ENCODE measurements at regions not wholly inside any gene's neighbourhood (a gene's known extent, or its start where the extent isn't known, plus 50 kb on each side); places are given as distances from the start of the nearest gene placed in this dataset.

DNA sequence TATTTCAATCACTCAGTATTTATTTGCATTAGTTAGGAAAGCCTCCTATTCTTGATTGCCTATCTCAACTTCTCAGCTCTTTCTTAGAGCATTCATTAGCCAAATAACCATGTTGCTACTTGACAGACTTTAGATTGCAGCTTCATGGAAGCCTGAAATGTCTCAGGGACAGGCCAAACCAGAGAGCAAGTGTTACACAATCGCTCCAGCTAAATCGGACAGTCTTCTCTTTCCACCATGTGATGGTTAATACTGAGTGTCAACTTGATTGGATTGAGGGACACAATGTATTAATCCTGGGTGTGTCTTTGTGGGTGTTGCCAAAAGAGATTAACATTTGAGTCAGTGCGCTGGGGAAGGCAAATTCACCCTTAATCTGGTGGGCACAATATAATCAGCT lies 106.5 kb upstream of the DRD2 start:
- ChIA-PET CTCF (no interaction called here), POLR2A (no interaction called here), RAD21 (ENCODE audit: low non-redundant PET in 1 of 2, low total read pairs in 2 of 2, uncharacterized antibody in 2 of 2, unreplicated experiment in 2 of 2) (no interaction called here)
- no peaks in the 10 kb centered on the region for H3K36me3 ChIP-seq (ENCODE audit: control insufficient read depth in 1 of 2, insufficient read depth in 2 of 2, low read length in 2 of 2)
- no peaks in the 10 kb centered on the region for H3K79me2 ChIP-seq (ENCODE audit: insufficient read depth, low read length)
- no peak for ATAC-seq
- H3K27me3 ChIP-seq (ENCODE audit: insufficient read depth, low read length): peaks cover 4% of the 10 kb centered on the region; the same call in 1 of the 2 replicates
- no peak overlapping the region for H3K9ac ChIP-seq (ENCODE audit: low read length)
- no peaks in the 10 kb centered on the region for H3K4me1 ChIP-seq (ENCODE audit: control insufficient read depth in 1 of 2, insufficient read depth in 2 of 2, low read length in 2 of 2)
- H3K27ac ChIP-seq (ENCODE audit: low read depth, low read length): no peak overlapping the region
- BruUV-seq (replicated peaks): no TSS peak
- H2AFZ ChIP-seq (ENCODE audit: low read depth, low read length, poor library complexity, severe bottlenecking): no peak overlapping the region
- H3K9me3 ChIP-seq (ENCODE audit: control insufficient read depth in 1 of 2, insufficient read depth in 1 of 2, low read depth in 1 of 2, low read length in 2 of 2): no peaks in the 10 kb centered on the region
- no peaks in the 10 kb centered on the region for H4K20me1 ChIP-seq (ENCODE audit: insufficient read depth)
- TF ChIP-seq, protein P1, sequence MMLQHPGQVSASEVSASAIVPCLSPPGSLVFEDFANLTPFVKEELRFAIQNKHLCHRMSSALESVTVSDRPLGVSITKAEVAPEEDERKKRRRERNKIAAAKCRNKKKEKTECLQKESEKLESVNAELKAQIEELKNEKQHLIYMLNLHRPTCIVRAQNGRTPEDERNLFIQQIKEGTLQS (IDR thresholded peaks at IDR 0.05): no peak
- TF ChIP-seq CEBPB (IDR thresholded peaks at IDR 0.05; ENCODE audit: low read depth) (no peak), EGR1 (IDR thresholded peaks at IDR 0.05; ENCODE audit: low read depth) (no peak), SIN3A (IDR thresholded peaks at IDR 0.05; ENCODE audit: low read depth) (no peak), RAD21 (IDR thresholded peaks at IDR 0.05; ENCODE audit: low read depth) (no peak), SRF (IDR thresholded peaks at IDR 0.05; ENCODE audit: low read depth) (no peak), TCF7L2 (IDR thresholded peaks at IDR 0.05; ENCODE audit: borderline replicate concordance, extremely low read depth, insufficient read depth, insufficient read length) (no peak), ELF1 (IDR thresholded peaks at IDR 0.05; ENCODE audit: borderline replicate concordance, low read depth) (no peak), CBX3 (IDR thresholded peaks at IDR 0.05; ENCODE audit: low read depth) (no peak), SP1 (IDR thresholded peaks at IDR 0.05; ENCODE audit: low read depth) (no peak), FOSL1 (IDR thresholded peaks at IDR 0.05; ENCODE audit: low read depth) (no peak), EZH2 (IDR thresholded peaks at IDR 0.05) (no peak), POLR2AphosphoS5 (IDR thresholded peaks at IDR 0.05; ENCODE audit: low read depth, low read length) (no peak), JUND (IDR thresholded peaks at IDR 0.05) (no peak), ZNF274 (IDR thresholded peaks at IDR 0.05; ENCODE audit: low read depth, low read length) (no peak)
- TF ChIP-seq, protein P2, sequence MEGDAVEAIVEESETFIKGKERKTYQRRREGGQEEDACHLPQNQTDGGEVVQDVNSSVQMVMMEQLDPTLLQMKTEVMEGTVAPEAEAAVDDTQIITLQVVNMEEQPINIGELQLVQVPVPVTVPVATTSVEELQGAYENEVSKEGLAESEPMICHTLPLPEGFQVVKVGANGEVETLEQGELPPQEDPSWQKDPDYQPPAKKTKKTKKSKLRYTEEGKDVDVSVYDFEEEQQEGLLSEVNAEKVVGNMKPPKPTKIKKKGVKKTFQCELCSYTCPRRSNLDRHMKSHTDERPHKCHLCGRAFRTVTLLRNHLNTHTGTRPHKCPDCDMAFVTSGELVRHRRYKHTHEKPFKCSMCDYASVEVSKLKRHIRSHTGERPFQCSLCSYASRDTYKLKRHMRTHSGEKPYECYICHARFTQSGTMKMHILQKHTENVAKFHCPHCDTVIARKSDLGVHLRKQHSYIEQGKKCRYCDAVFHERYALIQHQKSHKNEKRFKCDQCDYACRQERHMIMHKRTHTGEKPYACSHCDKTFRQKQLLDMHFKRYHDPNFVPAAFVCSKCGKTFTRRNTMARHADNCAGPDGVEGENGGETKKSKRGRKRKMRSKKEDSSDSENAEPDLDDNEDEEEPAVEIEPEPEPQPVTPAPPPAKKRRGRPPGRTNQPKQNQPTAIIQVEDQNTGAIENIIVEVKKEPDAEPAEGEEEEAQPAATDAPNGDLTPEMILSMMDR (IDR thresholded peaks at IDR 0.05 in 2 of 3, conservative IDR thresholded peaks at IDR 0.05 in 1 of 3; ENCODE audit: borderline replicate concordance in 1 of 3, insufficient read depth in 1 of 3, low read depth in 2 of 3, low read length in 2 of 3): no peak
- no peak overlapping the region for H3K4me2 ChIP-seq (ENCODE audit: low read length)
- no peaks in the 10 kb centered on the region for H3K9me2 ChIP-seq (ENCODE audit: insufficient read depth)
- intact Hi-C loops (cut with micrococcal nuclease): no loop called here
- DNase-seq (ENCODE audit: low read depth, low spot score): no peak
- H3K4me3 ChIP-seq (replicated peaks in 1 of 2; ENCODE audit: low read depth in 1 of 2, low read length in 2 of 2): no peak overlapping the region

Data from HCT116 (cell line).